ENCODE measurements at regions not wholly inside any gene's neighbourhood (a gene's known extent, or its start where the extent isn't known, plus 50 kb on each side); places are given as distances from the start of the nearest gene placed in this dataset.

DNA sequence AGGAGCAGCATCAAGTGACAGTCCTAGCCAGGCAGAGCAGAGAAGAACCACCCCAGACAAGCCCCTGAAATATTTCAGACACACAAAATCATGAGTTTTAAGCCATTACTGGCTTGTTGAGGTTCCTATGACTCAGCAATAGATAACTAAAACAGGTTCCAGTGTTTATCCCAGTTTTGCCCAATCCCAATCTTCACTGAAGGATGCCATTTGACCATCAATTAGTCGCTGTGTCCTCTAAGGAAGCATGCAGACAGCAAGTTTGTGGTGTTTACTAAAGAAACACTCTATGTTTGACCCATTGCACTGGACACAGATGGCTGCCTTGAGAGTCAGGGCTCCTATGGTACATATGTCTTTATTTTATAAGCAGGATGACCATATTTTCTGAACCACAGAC is 186.7 kb downstream of the SYK start:
- H3K9me3 ChIP-seq (ENCODE audit: insufficient read depth in 2 of 2, low read depth in 1 of 2, low read length in 1 of 2), result no peaks in the 10 kb centered on the region; a peak in 1 of 4 replicates
- WGBS, 2 experiments (ENCODE audit: extremely low coverage in 1 of 2, insufficient coverage in 1 of 2, insufficient read length in 1 of 2, insufficient replicate concordance in 2 of 2, low coverage in 1 of 2, low lambda C conversion rate in 2 of 2, missing lambda C conversion rate in 1 of 2), result 87% methylated on average over 1 of the region's 1 CpG; no CpG with 5 or more reads in 1 of the 2 experiments
- no peaks in the 10 kb centered on the region for H3K79me1 ChIP-seq (ENCODE audit: low read depth, low read length)
- H3K36me3 ChIP-seq (ENCODE audit: control insufficient read depth in 2 of 4, insufficient read depth in 4 of 4, low read length in 3 of 4), result no peaks in the 10 kb centered on the region; a peak in 1 of 8 replicates
- no peak overlapping the region for H2BK15ac ChIP-seq (ENCODE audit: low read length)
- H3K4ac ChIP-seq (replicated peaks; ENCODE audit: insufficient read length, low read depth, low read length), result no peak overlapping the region
- H3K27me3 ChIP-seq (replicated peaks in 1 of 4; ENCODE audit: control insufficient read depth in 3 of 4, extremely low read depth in 1 of 4, insufficient read depth in 3 of 4, low read length in 3 of 4), result no peaks in the 10 kb centered on the region
- H3K79me2 ChIP-seq (ENCODE audit: control insufficient read depth in 1 of 2, insufficient read depth in 2 of 2, low read length in 2 of 2), result no peaks in the 10 kb centered on the region
- H2AK5ac ChIP-seq (ENCODE audit: low read depth, low read length), result no peak overlapping the region
- no peaks in the 10 kb centered on the region for H4K20me1 ChIP-seq (replicated peaks in 1 of 2; ENCODE audit: control insufficient read depth in 1 of 2, insufficient read depth in 2 of 2, low read length in 2 of 2)
- TF ChIP-seq TAF1 (IDR thresholded peaks at IDR 0.05; ENCODE audit: low read depth, low read length) (no peak), FOSL1 (IDR thresholded peaks at IDR 0.05; ENCODE audit: insufficient read depth, low read depth, low read length) (no peak), SUZ12 (IDR thresholded peaks at IDR 0.05; ENCODE audit: low read length) (no peak), RXRA (IDR thresholded peaks at IDR 0.05; ENCODE audit: insufficient read depth, low read depth, low read length) (no peak), TCF12 (IDR thresholded peaks at IDR 0.05; ENCODE audit: low read depth, low read length) (no peak), BACH1 (IDR thresholded peaks at IDR 0.05; ENCODE audit: low read length) (no peak), KDM5A (IDR thresholded peaks at IDR 0.05; ENCODE audit: low read length) (no peak), NANOG (IDR thresholded peaks at IDR 0.05; ENCODE audit: insufficient read depth, low read depth, low read length, poor library complexity, severe bottlenecking) (no peak), GTF2F1 (IDR thresholded peaks at IDR 0.05; ENCODE audit: borderline replicate concordance, low read depth, low read length) (no peak), RAD21 (IDR thresholded peaks at IDR 0.05 in 1 of 2, conservative IDR thresholded peaks at IDR 0.05 in 1 of 2; ENCODE audit: low read depth in 2 of 2, low read length in 2 of 2) (no peak), KDM4A (IDR thresholded peaks at IDR 0.05; ENCODE audit: low read depth, low read length, severe bottlenecking) (no peak)
- no peak overlapping the region for H3K56ac ChIP-seq (replicated peaks; ENCODE audit: insufficient read length, low read depth, low read length)
- H3K14ac ChIP-seq (ENCODE audit: insufficient read length), result no peak overlapping the region
- no peak for FAIRE-seq
- no peak overlapping the region for H3K4me2 ChIP-seq (ENCODE audit: insufficient read depth in 1 of 2, low read depth in 2 of 2, low read length in 2 of 2)
- POLR2A ChIA-PET (ENCODE audit: partially characterized antibody), result no interaction called here
- no peak overlapping the region for H3K27ac ChIP-seq (ENCODE audit: low read depth, low read length)
- no peak overlapping the region for H3K4me3 ChIP-seq (ENCODE audit: extremely low read depth in 1 of 4, insufficient read depth in 2 of 4, low read depth in 3 of 4, low read length in 4 of 4)
- no peak overlapping the region for H4K91ac ChIP-seq (replicated peaks; ENCODE audit: insufficient read length, low read length)
- no peak overlapping the region for H3K9ac ChIP-seq (replicated peaks in 1 of 4; ENCODE audit: extremely low read depth in 1 of 4, low read depth in 3 of 4, low read length in 3 of 4)
- H2BK120ac ChIP-seq (replicated peaks; ENCODE audit: low read depth, low read length), result no peak overlapping the region
- H4K8ac ChIP-seq (ENCODE audit: extremely low read depth, insufficient read depth, low read length), result no peak overlapping the region
- no peak overlapping the region for H2BK12ac ChIP-seq (ENCODE audit: low read depth, low read length)
- H3K18ac ChIP-seq (ENCODE audit: extremely low read depth, low read length), result no peak overlapping the region
- H2AFZ ChIP-seq (ENCODE audit: low read length), result no peak overlapping the region
- CTCF ChIA-PET (ENCODE audit: partially characterized antibody), result no interaction called here
- no peak overlapping the region for H2BK5ac ChIP-seq (ENCODE audit: low read depth, low read length)
- H3K23me2 ChIP-seq (ENCODE audit: low read depth, low read length), result no peaks in the 10 kb centered on the region; the same call in 1 of the 2 replicates
- H3K4me1 ChIP-seq (replicated peaks in 1 of 4; ENCODE audit: control insufficient read depth in 3 of 4, insufficient read depth in 4 of 4, low read length in 3 of 4), result no peaks in the 10 kb centered on the region
- H3K23ac ChIP-seq (ENCODE audit: insufficient read length), result no peak overlapping the region
- no peak overlapping the region for H2BK20ac ChIP-seq (ENCODE audit: low read length)
- no peak for DNase-seq (ENCODE audit: low read depth in 1 of 2, low spot score in 2 of 2)
- no peak overlapping the region for H4K5ac ChIP-seq (ENCODE audit: insufficient read length, low read depth, low read length)
